HG02623 (cell line): ENCODE measurements at regions not wholly inside any gene's neighbourhood (a gene's known extent, or its start where the extent isn't known, plus 50 kb on each side); places are given as distances from the start of the nearest gene placed in this dataset.

Experiments
- ATAC-seq: cut with Tn5 transposase; IDR thresholded peaks from one replicate; pipeline ENCODE4 v1.9.1; 2021; ENCODE audit warnings: moderate library complexity; ENCODE audit not compliant: unreplicated experiment

- no peak for ATAC-seq
These were observed 50.8 kb upstream of the POU3F1 start for GRCh38 chr1:38097284-38097898.
